ENCODE measurements at regions not wholly inside any gene's neighbourhood (a gene's known extent, or its start where the extent isn't known, plus 50 kb on each side); places are given as distances from the start of the nearest gene placed in this dataset.

DNA sequence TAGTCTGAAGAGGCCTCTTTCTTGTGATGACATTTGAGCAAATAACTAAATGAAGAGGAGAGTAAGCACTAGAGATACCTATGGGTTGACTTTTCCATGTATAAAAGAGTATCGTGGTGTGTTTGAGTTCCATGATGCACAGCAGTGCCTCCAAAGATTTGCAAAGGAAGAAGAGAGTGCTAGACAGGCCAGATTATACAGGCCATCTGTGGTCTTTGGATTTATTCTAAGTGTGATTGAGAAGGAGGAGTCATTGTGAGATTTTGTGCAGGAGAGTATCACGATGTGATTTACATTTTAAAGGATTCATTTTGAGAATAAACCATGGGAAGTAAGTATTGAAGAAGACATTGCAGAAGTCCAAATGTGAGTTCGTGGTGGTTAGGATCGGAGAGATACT is 695.9 kb upstream of the FAM98A start:
- Histone ChIP-seq H3K4me2 (ENCODE audit: low read length) (no peak overlapping the region), H4K20me1 (ENCODE audit: control insufficient read depth, insufficient read depth, low read depth, low read length) (no peaks in the 10 kb centered on the region), H3K4me1 (ENCODE audit: control insufficient read depth, low read length) (no peaks in the 10 kb centered on the region), H3K4me3 (ENCODE audit: low read length) (no peak overlapping the region), H3F3A (ENCODE audit: control insufficient read depth, insufficient read depth) (no peaks in the 10 kb centered on the region), H3K79me2 (ENCODE audit: control insufficient read depth, low read length) (no peaks in the 10 kb centered on the region), H3K27ac (ENCODE audit: low read depth, low read length) (no peak overlapping the region), H3K27me3 (ENCODE audit: control insufficient read depth, low read length) (no peaks in the 10 kb centered on the region), H3K9me3 (ENCODE audit: control insufficient read depth, insufficient read depth, low read length) (no peaks in the 10 kb centered on the region), H3K36me3 (ENCODE audit: control insufficient read depth, low read length) (no peaks in the 10 kb centered on the region), H3K9me2 (replicated peaks; ENCODE audit: control insufficient read depth, low read length) (no peaks in the 10 kb centered on the region)
- TF ChIP-seq EZH2phosphoT487 (IDR thresholded peaks at IDR 0.05; ENCODE audit: borderline replicate concordance, low read length) (no peak), CTCF (IDR thresholded peaks at IDR 0.05; ENCODE audit: low read depth, low read length, poor library complexity, severe bottlenecking) (no peak)

- Histone ChIP-seq H3K4me2 (ENCODE audit: low read length) (no peak overlapping the region), H4K20me1 (ENCODE audit: control insufficient read depth, insufficient read depth, low read depth, low read length) (no peaks in the 10 kb centered on the region), H3K4me1 (ENCODE audit: control insufficient read depth, low read length) (no peaks in the 10 kb centered on the region), H3K79me2 (ENCODE audit: control insufficient read depth, low read length) (no peaks in the 10 kb centered on the region), H3F3A (ENCODE audit: control insufficient read depth, insufficient read depth) (no peaks in the 10 kb centered on the region), H3K4me3 (ENCODE audit: low read length) (no peak overlapping the region), H3K27me3 (ENCODE audit: control insufficient read depth, low read length) (no peaks in the 10 kb centered on the region), H3K27ac (ENCODE audit: low read depth, low read length) (no peak overlapping the region), H3K9me3 (ENCODE audit: control insufficient read depth, insufficient read depth, low read length) (no peaks in the 10 kb centered on the region), H3K36me3 (ENCODE audit: control insufficient read depth, low read length) (no peaks in the 10 kb centered on the region), H3K9me2 (replicated peaks; ENCODE audit: control insufficient read depth, low read length) (no peaks in the 10 kb centered on the region)
- no peak for TF ChIP-seq EZH2phosphoT487 (IDR thresholded peaks at IDR 0.05; ENCODE audit: borderline replicate concordance, low read length)
- no peak for TF ChIP-seq CTCF (IDR thresholded peaks at IDR 0.05; ENCODE audit: low read depth, low read length, poor library complexity, severe bottlenecking)
These were observed 692.0 kb upstream of the FAM98A start for GRCh38 chr2:34291076-34291475.

DNA sequence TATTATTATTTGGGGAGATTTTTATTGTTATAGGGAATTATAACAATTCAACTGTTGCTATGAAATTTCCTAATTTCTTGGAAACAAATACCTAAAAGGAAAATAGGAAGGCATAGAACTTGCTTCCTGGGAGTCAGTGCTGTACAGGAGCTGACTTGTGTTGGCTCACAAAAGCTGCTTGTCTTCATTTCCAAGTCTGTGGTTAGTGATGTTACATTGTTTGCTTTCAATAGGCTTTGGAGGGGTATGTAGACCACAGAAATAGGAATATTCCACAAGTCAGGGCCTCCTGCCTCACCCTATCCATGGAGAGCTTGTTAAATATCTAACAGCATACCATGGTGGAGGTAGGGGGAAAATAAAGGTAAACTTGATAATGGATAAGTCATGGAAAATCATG is 688.9 kb upstream of the FAM98A start:
- Histone ChIP-seq H3K27ac (ENCODE audit: low read depth, low read length) (no peak overlapping the region), H3K27me3 (ENCODE audit: control insufficient read depth, low read length) (no peaks in the 10 kb centered on the region), H3K9me3 (ENCODE audit: control insufficient read depth, insufficient read depth, low read length) (no peaks in the 10 kb centered on the region), H3K4me3 (ENCODE audit: low read length) (no peak overlapping the region), H3K9me2 (replicated peaks; ENCODE audit: control insufficient read depth, low read length) (no peaks in the 10 kb centered on the region), H4K20me1 (ENCODE audit: control insufficient read depth, insufficient read depth, low read depth, low read length) (no peaks in the 10 kb centered on the region), H3F3A (ENCODE audit: control insufficient read depth, insufficient read depth) (no peaks in the 10 kb centered on the region), H3K4me1 (ENCODE audit: control insufficient read depth, low read length) (no peaks in the 10 kb centered on the region), H3K36me3 (ENCODE audit: control insufficient read depth, low read length) (no peaks in the 10 kb centered on the region), H3K4me2 (ENCODE audit: low read length) (no peak overlapping the region), H3K79me2 (ENCODE audit: control insufficient read depth, low read length) (no peaks in the 10 kb centered on the region)
- no peak for TF ChIP-seq CTCF (IDR thresholded peaks at IDR 0.05; ENCODE audit: low read depth, low read length, poor library complexity, severe bottlenecking)
- TF ChIP-seq EZH2phosphoT487 (IDR thresholded peaks at IDR 0.05; ENCODE audit: borderline replicate concordance, low read length), result no peak

GRCh38 chr2:34280606-34281005 is 681.5 kb upstream of the FAM98A start:
- no peaks in the 10 kb centered on the region for H3K36me3 ChIP-seq (ENCODE audit: control insufficient read depth, low read length)
- H3K27me3 ChIP-seq (ENCODE audit: control insufficient read depth, low read length), result no peaks in the 10 kb centered on the region
- H3F3A ChIP-seq (ENCODE audit: control insufficient read depth, insufficient read depth), result no peaks in the 10 kb centered on the region
- no peaks in the 10 kb centered on the region for H3K9me3 ChIP-seq (ENCODE audit: control insufficient read depth, insufficient read depth, low read length)
- H3K27ac ChIP-seq (ENCODE audit: low read depth, low read length), result no peak overlapping the region
- no peak for TF ChIP-seq EZH2phosphoT487 (IDR thresholded peaks at IDR 0.05; ENCODE audit: borderline replicate concordance, low read length)
- no peak for TF ChIP-seq CTCF (IDR thresholded peaks at IDR 0.05; ENCODE audit: low read depth, low read length, poor library complexity, severe bottlenecking)
- H3K4me3 ChIP-seq (ENCODE audit: low read length), result no peak overlapping the region
- H3K4me1 ChIP-seq (ENCODE audit: control insufficient read depth, low read length), result no peaks in the 10 kb centered on the region
- no peak overlapping the region for H3K4me2 ChIP-seq (ENCODE audit: low read length)
- H4K20me1 ChIP-seq (ENCODE audit: control insufficient read depth, insufficient read depth, low read depth, low read length), result no peaks in the 10 kb centered on the region
- no peaks in the 10 kb centered on the region for H3K9me2 ChIP-seq (replicated peaks; ENCODE audit: control insufficient read depth, low read length)
- H3K79me2 ChIP-seq (ENCODE audit: control insufficient read depth, low read length), result no peaks in the 10 kb centered on the region
